Heart left ventricle (tissue), 16 donors: ENCODE measurements at regions not wholly inside any gene's neighbourhood (a gene's known extent, or its start where the extent isn't known, plus 50 kb on each side); places are given as distances from the start of the nearest gene placed in this dataset.

ENCODE experiments used
- ATAC-seq, 4 donors: fragments of 200-7000 bp; cut with Tn5 transposase; one replicate each; pipeline ENCODE4 v1.9.1; 2020 to 2022; ENCODE audit warnings: moderate library complexity in 4 of 4, mild to moderate bottlenecking in 3 of 4, moderate number of reproducible peaks in 1 of 4
- DNase-seq, 5 donors: peaks; one replicate each; pipeline ENCODE4 v3.0.0-alpha.2; 2020
- H3K27ac ChIP-seq, 12 donors: fragments of 200-600 bp; sonication (generic) in 4 of 12; one replicate each; pipeline versions ENCODE4 v1.5.0 to v1.8.0; 2016 to 2022; ENCODE audit warnings: mild to moderate bottlenecking in 2 of 12
- H3K27me3 ChIP-seq, 9 donors: fragments of 200-600 bp; sonication (generic) in 2 of 9; one replicate each; pipeline versions ENCODE4 v1.5.1 to v1.8.0; 2016 to 2022; ENCODE audit warnings: mild to moderate bottlenecking in 3 of 9
- H3K36me3 ChIP-seq, 9 donors: fragments of 200-600 bp; sonication (generic) in 2 of 9; one replicate each; pipeline versions ENCODE4 v1.5.0 to v1.8.0; 2018 to 2022; ENCODE audit warnings: mild to moderate bottlenecking in 2 of 9
- H3K4me1 ChIP-seq, 12 donors: fragments of 200-600 bp; sonication (generic) in 4 of 12; one replicate each; pipeline versions ENCODE4 v1.5.0 to v1.8.0; 2016 to 2022; ENCODE audit warnings: mild to moderate bottlenecking in 3 of 12
- H3K4me3 ChIP-seq, 12 donors: fragments of 200-600 bp; sonication (generic) in 4 of 12; one replicate each; pipeline versions ENCODE4 v1.5.0 to v1.8.0; 2017 to 2022; ENCODE audit warnings: mild to moderate bottlenecking in 9 of 12, moderate library complexity in 4 of 12
- H3K9me3 ChIP-seq, 12 donors: fragments of 200-600 bp; sonication (generic) in 4 of 12; one replicate each; pipeline versions ENCODE4 v1.5.0 to v1.8.0; 2016 to 2022; ENCODE audit warnings: mild to moderate bottlenecking in 1 of 12
- POLR2A ChIP-seq, 2 donors: fragments of 450-650 bp; IDR thresholded peaks; one replicate each; pipeline ENCODE4 v1.6.1; 2017; ENCODE audit warnings: antibody characterized with exemption in 2 of 2, mild to moderate bottlenecking in 2 of 2, moderate library complexity in 2 of 2
- WGBS, 4 donors: extraction: QIAGEN DNeasy Blood & Tissue Kit in 2 of 4; methylation state at CpG; one replicate each; pipeline versions ENCODE4 v1.1.5 to v1.1.7; 2013 to 2018; 5-methylcytosine and 5-hydroxymethylcytosine counted together
- intact Hi-C, 10 donors: fragments of 100-400 bp; cut with DNase I; formaldehyde crosslinking; loops; one replicate each; pipeline versions ENCODE4 v1.11.1 to v1.14.2; 2022
- TF ChIP-seq, protein P1 (sequence below), 12 donors: fragments of 200-600 bp; sonication (generic) in 4 of 12; IDR thresholded peaks; one replicate each; pipeline versions ENCODE4 v1.5.0 to v1.8.0; 2018 to 2022; ENCODE audit warnings: antibody characterized with exemption in 12 of 12, mild to moderate bottlenecking in 5 of 12
- donor health status: ischemic (EF 13 %, LVEDD 7.1; RV severe dilation, severe dysfunction).
- donor health status: healthy with polysubstance abuse.
- donor health status: DM: no; HTN: yes; CAD: no.
- donor health status: DM: no; HTN: no; CAD: no.
- donor health status: ischemic (EF 25% LVEDD 6.9; RV normal size, moderate dysfunction).
- donor health status: ischemic (EF 25% LVEDD 5.7; RV mildly dilated, moderate dysfunction).
- donor health status: healthy.
- donor health status: DM: yes; HTN: yes; CAD: no.
- donor health status: ischemic (EF 35%, LVEDD 5.7; RV mildly dilated, moderate dysfunction).
- donor health status: nonischemic (EF 11% LVEDD 7.7; RV severe dilation, severe dysfunction).
- donor health status: DM: yes; HTN: yes; CAD: no.
- donor health status: PGD.
- donor health status: ischemic (EF 29% LVEDD 5.4; RV normal size, mild dysfunction).
- donor health status: nonischemic (EF 23%, LVEDD 6.1; RV moderate dilation, normal function).

DNA sequence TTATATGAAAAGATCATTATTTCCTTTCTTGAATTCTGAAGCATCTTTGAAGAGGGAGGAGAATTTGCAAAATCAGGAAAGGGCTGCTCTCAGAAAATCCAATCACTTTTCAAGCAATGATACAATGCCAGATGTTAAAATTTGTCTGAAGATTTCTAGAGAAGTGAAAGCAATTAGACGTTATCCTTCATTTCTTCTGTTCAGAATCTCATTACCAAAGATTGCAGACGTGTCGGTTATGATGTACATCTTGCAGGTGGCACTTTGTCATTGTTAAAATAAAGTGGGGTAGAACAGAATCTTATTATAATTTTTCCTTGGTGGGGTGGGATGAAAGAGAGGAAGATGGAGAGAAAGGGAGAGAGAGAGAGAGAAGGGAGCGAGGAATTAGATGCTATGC lies 296.4 kb upstream of the STS start:
- peaks cover 0 to 13% (median 0%) of the 10 kb centered on the region in 12 donors for H3K9me3 ChIP-seq
- 87 to 95% (median 91%) methylated on average over 4 of the region's 4 CpGs for WGBS, 4 donors
- H3K27ac ChIP-seq = no peak overlapping the region
- DNase-seq (no peak), ATAC-seq (no peak)
- H3K4me1 ChIP-seq = no peaks in the 10 kb centered on the region
- H3K36me3 ChIP-seq = no peaks in the 10 kb centered on the region
- no peak overlapping the region for H3K4me3 ChIP-seq
- TF ChIP-seq, protein P1, sequence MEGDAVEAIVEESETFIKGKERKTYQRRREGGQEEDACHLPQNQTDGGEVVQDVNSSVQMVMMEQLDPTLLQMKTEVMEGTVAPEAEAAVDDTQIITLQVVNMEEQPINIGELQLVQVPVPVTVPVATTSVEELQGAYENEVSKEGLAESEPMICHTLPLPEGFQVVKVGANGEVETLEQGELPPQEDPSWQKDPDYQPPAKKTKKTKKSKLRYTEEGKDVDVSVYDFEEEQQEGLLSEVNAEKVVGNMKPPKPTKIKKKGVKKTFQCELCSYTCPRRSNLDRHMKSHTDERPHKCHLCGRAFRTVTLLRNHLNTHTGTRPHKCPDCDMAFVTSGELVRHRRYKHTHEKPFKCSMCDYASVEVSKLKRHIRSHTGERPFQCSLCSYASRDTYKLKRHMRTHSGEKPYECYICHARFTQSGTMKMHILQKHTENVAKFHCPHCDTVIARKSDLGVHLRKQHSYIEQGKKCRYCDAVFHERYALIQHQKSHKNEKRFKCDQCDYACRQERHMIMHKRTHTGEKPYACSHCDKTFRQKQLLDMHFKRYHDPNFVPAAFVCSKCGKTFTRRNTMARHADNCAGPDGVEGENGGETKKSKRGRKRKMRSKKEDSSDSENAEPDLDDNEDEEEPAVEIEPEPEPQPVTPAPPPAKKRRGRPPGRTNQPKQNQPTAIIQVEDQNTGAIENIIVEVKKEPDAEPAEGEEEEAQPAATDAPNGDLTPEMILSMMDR (IDR thresholded peaks at IDR 0.05) = no peak
- no peak for TF ChIP-seq POLR2A (IDR thresholded peaks at IDR 0.05)
- no peaks in the 10 kb centered on the region for H3K27me3 ChIP-seq
- intact Hi-C loops = no loop called here

DNA sequence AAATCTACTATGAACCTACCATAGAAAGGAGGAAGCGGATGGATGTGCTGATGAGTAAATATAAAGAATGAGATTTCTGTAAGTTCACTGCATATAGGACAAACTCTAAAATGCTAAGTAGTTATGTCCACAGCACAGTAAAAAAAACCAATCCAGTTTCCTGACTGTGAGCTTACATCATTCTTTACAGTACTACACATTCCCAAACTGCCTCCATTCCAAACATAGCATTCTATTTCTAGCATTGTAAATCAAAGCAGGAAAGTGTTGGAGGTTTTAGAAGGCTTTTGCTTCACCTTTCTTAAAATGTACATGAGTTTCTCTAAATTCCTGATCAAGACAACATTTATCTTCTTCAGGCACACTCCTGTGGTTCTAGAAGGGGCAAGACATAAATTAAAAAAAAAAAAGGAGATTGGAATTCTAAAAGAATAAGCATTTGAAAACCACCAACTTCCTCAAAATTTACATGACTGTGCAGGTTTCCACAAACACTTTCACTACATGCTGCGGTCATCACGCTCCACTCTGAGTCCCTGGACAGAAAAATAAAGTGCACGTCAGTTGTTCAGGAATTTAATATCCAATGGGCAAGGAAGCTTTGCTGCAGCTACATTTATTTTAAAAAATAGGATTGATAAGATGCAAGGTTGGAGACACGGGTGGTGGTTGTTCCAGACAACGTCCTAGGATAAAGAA lies 297.6 kb upstream of the STS start:
- DNase-seq = no peak
- Histone ChIP-seq H3K27me3 (no peaks in the 10 kb centered on the region), H3K4me3 (no peak overlapping the region), H3K27ac (no peak overlapping the region), H3K4me1 (no peaks in the 10 kb centered on the region), H3K36me3 (no peaks in the 10 kb centered on the region), H3K9me3 (peaks cover 0 to 13% (median 0%) of the 10 kb centered on the region in 12 donors)
- 31 to 44% (median 38%) methylated on average over 6 of the region's 6 CpGs for WGBS, 4 donors
- intact Hi-C loops = no loop called here
- no peak for ATAC-seq
- TF ChIP-seq, protein P1 (IDR thresholded peaks at IDR 0.05) = no peak
- no peak for TF ChIP-seq POLR2A (IDR thresholded peaks at IDR 0.05)

DNA sequence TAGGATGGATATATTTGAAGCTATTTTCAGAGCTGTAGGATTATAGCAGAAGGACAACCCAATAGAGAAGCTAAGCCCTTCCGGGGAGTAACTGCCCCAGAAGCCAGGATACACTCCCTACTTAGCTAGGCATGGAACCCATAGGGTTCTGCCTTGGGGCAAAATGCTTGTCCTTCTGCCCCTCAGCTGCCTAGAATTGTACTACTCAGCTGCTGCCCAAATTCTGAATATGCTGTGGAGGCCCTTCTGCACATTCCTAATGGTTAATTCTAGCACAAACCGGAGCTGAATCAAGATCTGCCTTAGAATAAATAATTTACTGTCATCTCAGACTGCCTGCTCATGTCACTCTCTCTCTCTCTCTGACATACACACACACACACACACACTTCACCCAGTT lies 297.7 kb upstream of the VCX3A start:
- WGBS, 4 donors = 82 to 93% (median 88%) methylated on average over 2 of the region's 2 CpGs
- no peak for DNase-seq
- no peak for ATAC-seq
- Histone ChIP-seq H3K27ac (no peak overlapping the region), H3K9me3 (no peaks in the 10 kb centered on the region), H3K4me3 (no peak overlapping the region), H3K4me1 (no peaks in the 10 kb centered on the region), H3K36me3 (no peaks in the 10 kb centered on the region), H3K27me3 (no peaks in the 10 kb centered on the region)
- intact Hi-C loops = no loop called here
- TF ChIP-seq, protein P1 (IDR thresholded peaks at IDR 0.05) = no peak

DNA sequence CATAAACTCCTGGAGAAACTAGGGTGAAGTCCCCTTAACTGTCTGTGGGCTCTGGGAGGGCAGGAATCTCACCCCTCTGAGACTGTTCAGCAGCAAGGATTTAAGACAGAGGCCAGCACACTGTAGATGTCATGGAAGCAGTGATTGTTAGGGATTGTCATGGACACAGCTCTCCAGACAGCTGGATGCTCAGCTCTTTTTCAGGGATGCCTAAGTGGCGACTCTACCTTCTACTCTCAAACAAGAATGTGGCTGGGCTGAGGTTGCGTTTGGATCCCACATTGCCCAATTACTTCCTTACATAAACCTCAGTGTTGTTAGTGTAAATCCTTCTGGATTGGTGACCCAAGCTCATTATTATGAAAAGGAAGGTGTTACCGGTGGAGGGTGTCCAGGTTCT lies 291.9 kb upstream of the VCX3A start:
- no peak for TF ChIP-seq POLR2A (IDR thresholded peaks at IDR 0.05)
- TF ChIP-seq, protein P1 (IDR thresholded peaks at IDR 0.05) = no peak
- WGBS, 4 donors = 84 to 92% (median 88%) methylated on average over 3 of the region's 3 CpGs
- H3K27me3 ChIP-seq = no peaks in the 10 kb centered on the region
- no peaks in the 10 kb centered on the region for H3K9me3 ChIP-seq
- intact Hi-C loops = no loop called here
- no peak overlapping the region for H3K4me3 ChIP-seq
- no peaks in the 10 kb centered on the region for H3K36me3 ChIP-seq
- DNase-seq (no peak), ATAC-seq (no peak)
- no peak overlapping the region for H3K27ac ChIP-seq
- no peaks in the 10 kb centered on the region for H3K4me1 ChIP-seq
